ENCODE measurements at regions not wholly inside any gene's neighbourhood (a gene's known extent, or its start where the extent isn't known, plus 50 kb on each side); places are given as distances from the start of the nearest gene placed in this dataset.
"Not testable (repeated sequence)": the region's sequence is repeated elsewhere in the genome, so short reads cannot be mapped to it uniquely, and the experiment has no call there.

DNA sequence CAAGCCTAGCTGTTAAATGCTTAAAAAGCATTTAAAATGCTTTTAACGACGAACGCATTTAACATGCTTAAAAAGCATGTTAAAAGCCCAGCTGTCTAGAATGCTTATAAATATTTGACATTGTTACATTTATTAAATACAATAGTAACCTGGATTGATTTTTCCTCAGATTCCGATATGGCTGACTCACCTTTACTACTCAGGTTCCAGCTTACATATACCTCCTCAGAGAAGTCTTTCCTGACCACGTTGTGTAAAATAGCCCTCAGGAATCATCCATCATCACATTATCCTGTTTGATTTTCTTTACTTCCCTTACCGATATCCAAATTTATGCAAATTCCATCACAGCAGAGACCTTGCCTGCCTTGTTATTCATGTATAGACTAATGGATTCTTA lies 51.4 kb downstream of the SLC41A2 start:
- Histone ChIP-seq H3K4me3 (ENCODE audit: low read depth, low read length) (no peak overlapping the region), H3K27ac (ENCODE audit: low read depth) (no peak overlapping the region), H3K4me1 (ENCODE audit: insufficient read depth) (no peaks in the 10 kb centered on the region), H3K36me3 (ENCODE audit: insufficient read depth) (no peaks in the 10 kb centered on the region)
- WGBS: 91% methylated on average over 6 of the region's 6 CpGs
- DNase-seq (ENCODE audit: extremely low spot score): no peak

DNA sequence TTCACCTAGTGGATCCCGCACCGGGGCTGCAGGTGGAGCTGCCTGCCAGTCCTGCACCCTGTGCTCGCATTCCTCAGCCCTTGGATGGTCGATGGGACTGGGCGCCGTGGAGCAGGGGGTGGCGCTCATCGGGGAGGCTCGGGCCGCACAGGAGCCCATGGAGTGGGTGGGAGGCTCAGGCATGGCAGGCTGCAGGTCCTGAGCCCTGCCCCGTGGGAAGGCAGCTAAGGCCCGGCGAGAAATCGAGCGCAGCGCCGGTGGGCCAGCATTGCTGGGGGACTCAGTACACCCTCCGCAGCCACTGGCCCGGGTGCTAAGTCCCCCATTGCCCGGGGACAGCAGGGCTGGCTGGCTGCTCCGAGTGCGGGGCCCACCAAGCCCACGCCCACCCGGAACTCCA lies 52.6 kb downstream of the SLC41A2 start:
- 98% methylated on average over 24 of the region's 24 CpGs for WGBS
- not testable (repeated sequence) for H3K27ac ChIP-seq (ENCODE audit: low read depth); H3K4me3 ChIP-seq (ENCODE audit: low read depth, low read length); DNase-seq (ENCODE audit: extremely low spot score); H3K36me3 ChIP-seq (ENCODE audit: insufficient read depth); H3K4me1 ChIP-seq (ENCODE audit: insufficient read depth)

- no peaks in the 10 kb centered on the region for H3K36me3 ChIP-seq (ENCODE audit: insufficient read depth)
- no peak overlapping the region for H3K4me3 ChIP-seq (ENCODE audit: low read depth, low read length)
- 90% methylated on average over 5 of the region's 5 CpGs for WGBS
- DNase-seq (ENCODE audit: extremely low spot score): no peak
- H3K27ac ChIP-seq (ENCODE audit: low read depth): no peak overlapping the region
- H3K4me1 ChIP-seq (ENCODE audit: insufficient read depth): no peaks in the 10 kb centered on the region
Observed at GRCh38 chr12:104903648-104904423, 54.3 kb downstream of the SLC41A2 start.

GRCh38 chr12:104902125-104902524 lies 56.0 kb downstream of the SLC41A2 start:
- Histone ChIP-seq H3K36me3 (ENCODE audit: insufficient read depth) (no peaks in the 10 kb centered on the region), H3K4me3 (ENCODE audit: low read depth, low read length) (no peak overlapping the region), H3K27ac (ENCODE audit: low read depth) (no peak overlapping the region), H3K4me1 (ENCODE audit: insufficient read depth) (no peaks in the 10 kb centered on the region)
- DNase-seq (ENCODE audit: extremely low spot score): no peak

- no peak overlapping the region for H3K27ac ChIP-seq (ENCODE audit: low read depth)
- no peak overlapping the region for H3K4me3 ChIP-seq (ENCODE audit: low read depth, low read length)
- WGBS: 91% methylated on average over 4 of the region's 4 CpGs
- H3K4me1 ChIP-seq (ENCODE audit: insufficient read depth): no peaks in the 10 kb centered on the region
- H3K36me3 ChIP-seq (ENCODE audit: insufficient read depth): no peaks in the 10 kb centered on the region
- no peak for DNase-seq (ENCODE audit: extremely low spot score)
Observed at GRCh38 chr12:104896710-104897109, 61.4 kb downstream of the SLC41A2 start.

- no peaks in the 10 kb centered on the region for H3K36me3 ChIP-seq (ENCODE audit: insufficient read depth)
- H3K4me1 ChIP-seq (ENCODE audit: insufficient read depth): no peaks in the 10 kb centered on the region
- H3K4me3 ChIP-seq (ENCODE audit: low read depth, low read length): no peak overlapping the region
- H3K27ac ChIP-seq (ENCODE audit: low read depth): no peak overlapping the region
- DNase-seq (ENCODE audit: extremely low spot score): no peak
Observed at GRCh38 chr12:104896146-104896545, 61.9 kb downstream of the SLC41A2 start.

DNA sequence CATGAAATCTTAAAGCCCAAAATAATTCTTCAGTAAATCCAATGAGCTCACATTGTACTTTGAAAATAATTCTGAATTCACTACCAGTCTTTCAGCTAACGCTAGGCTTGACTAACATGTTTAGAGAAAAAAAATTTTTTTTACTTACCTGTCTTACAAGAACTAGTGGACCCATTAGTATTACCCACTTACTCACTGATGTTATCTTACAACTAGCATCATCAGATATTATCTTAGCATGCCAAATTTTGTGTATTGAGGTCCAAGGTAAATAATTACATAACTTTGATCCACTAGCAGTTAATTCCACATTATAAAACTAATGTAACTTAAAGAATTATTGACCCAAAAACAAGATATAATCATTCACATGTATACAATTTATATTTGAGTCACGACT lies 62.7 kb downstream of the SLC41A2 start:
- DNase-seq (ENCODE audit: extremely low spot score): no peak
- H3K27ac ChIP-seq (ENCODE audit: low read depth): no peak overlapping the region
- WGBS: 63% methylated on average over 2 of the region's 2 CpGs
- H3K36me3 ChIP-seq (ENCODE audit: insufficient read depth): no peaks in the 10 kb centered on the region
- H3K4me3 ChIP-seq (ENCODE audit: low read depth, low read length): no peak overlapping the region
- H3K4me1 ChIP-seq (ENCODE audit: insufficient read depth): no peaks in the 10 kb centered on the region

GRCh38 chr12:104890476-104891096 lies 67.5 kb downstream of the SLC41A2 start:
- no peak for DNase-seq (ENCODE audit: extremely low spot score)
- H3K4me1 ChIP-seq (ENCODE audit: insufficient read depth): no peaks in the 10 kb centered on the region

DNA sequence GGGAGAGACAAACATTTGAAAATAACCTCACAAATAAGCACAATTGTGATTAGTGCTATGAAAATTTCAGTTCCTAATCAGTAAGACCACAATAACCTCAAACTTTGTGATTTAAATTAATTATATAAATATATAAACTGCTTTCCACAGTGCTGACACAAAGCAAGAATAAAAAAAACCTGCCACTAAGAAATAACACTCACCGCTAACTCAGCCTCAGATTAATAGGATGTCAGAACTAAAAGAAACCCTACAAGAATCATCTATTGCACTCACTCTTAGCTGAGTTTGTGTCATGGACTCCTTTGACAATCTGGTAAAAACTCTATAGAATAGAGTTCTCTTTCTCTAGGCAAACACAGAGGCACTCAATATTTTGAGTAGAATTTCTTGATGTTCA lies 68.4 kb downstream of the SLC41A2 start:
- DNase-seq (ENCODE audit: extremely low spot score): no peak
- H3K4me3 ChIP-seq (ENCODE audit: low read depth, low read length): no peak overlapping the region
- H3K36me3 ChIP-seq (ENCODE audit: insufficient read depth): no peaks in the 10 kb centered on the region
- no peaks in the 10 kb centered on the region for H3K4me1 ChIP-seq (ENCODE audit: insufficient read depth)
- 99% methylated on average over 1 of the region's 1 CpG for WGBS
- H3K27ac ChIP-seq (ENCODE audit: low read depth): no peak overlapping the region

More at GRCh38 chr12:104890476-104891096, 67.5 kb downstream of the SLC41A2 start:
- Histone ChIP-seq H3K27ac (ENCODE audit: low read depth) (no peak overlapping the region), H3K4me3 (ENCODE audit: low read depth, low read length) (no peak overlapping the region), H3K36me3 (ENCODE audit: insufficient read depth) (no peaks in the 10 kb centered on the region)
- WGBS: 85% methylated on average over 5 of the region's 5 CpGs

GRCh38 chr12:104888892-104889291 lies 69.2 kb downstream of the SLC41A2 start:
- no peaks in the 10 kb centered on the region for H3K36me3 ChIP-seq (ENCODE audit: insufficient read depth)
- no peak for DNase-seq (ENCODE audit: extremely low spot score)
- H3K4me3 ChIP-seq (ENCODE audit: low read depth, low read length): no peak overlapping the region
- H3K27ac ChIP-seq (ENCODE audit: low read depth): no peak overlapping the region
- no peaks in the 10 kb centered on the region for H3K4me1 ChIP-seq (ENCODE audit: insufficient read depth)

DNA sequence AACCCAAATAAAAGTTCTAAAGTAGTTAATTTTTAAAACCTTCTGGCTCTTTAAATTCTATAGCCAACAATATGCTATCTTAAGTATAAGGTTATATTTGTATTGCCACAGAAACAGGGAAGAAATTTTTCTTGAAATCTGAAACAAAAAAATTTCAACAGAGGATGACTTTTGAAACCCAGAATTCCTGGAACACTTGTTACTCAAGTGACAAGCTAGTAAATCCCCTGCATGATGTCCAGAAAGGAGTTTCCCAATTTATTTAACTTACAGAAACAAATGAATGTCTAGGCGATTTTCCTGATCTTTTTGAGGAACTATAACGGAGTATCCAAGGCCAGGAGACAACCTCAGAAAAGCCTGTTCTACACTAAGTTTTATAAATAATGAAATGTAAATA lies 69.6 kb downstream of the SLC41A2 start:
- Histone ChIP-seq H3K27ac (ENCODE audit: low read depth) (no peak overlapping the region), H3K4me1 (ENCODE audit: insufficient read depth) (no peaks in the 10 kb centered on the region), H3K4me3 (ENCODE audit: low read depth, low read length) (no peak overlapping the region), H3K36me3 (ENCODE audit: insufficient read depth) (no peaks in the 10 kb centered on the region)
- WGBS: 87% methylated on average over 2 of the region's 2 CpGs
- no peak for DNase-seq (ENCODE audit: extremely low spot score)

GRCh38 chr12:104887452-104887851 lies 70.6 kb downstream of the SLC41A2 start:
- Histone ChIP-seq H3K4me1 (ENCODE audit: insufficient read depth) (no peaks in the 10 kb centered on the region), H3K27ac (ENCODE audit: low read depth) (no peak overlapping the region), H3K4me3 (ENCODE audit: low read depth, low read length) (no peak overlapping the region), H3K36me3 (ENCODE audit: insufficient read depth) (no peaks in the 10 kb centered on the region)
- WGBS: 84% methylated on average over 2 of the region's 2 CpGs
- DNase-seq (ENCODE audit: extremely low spot score): no peak

DNA sequence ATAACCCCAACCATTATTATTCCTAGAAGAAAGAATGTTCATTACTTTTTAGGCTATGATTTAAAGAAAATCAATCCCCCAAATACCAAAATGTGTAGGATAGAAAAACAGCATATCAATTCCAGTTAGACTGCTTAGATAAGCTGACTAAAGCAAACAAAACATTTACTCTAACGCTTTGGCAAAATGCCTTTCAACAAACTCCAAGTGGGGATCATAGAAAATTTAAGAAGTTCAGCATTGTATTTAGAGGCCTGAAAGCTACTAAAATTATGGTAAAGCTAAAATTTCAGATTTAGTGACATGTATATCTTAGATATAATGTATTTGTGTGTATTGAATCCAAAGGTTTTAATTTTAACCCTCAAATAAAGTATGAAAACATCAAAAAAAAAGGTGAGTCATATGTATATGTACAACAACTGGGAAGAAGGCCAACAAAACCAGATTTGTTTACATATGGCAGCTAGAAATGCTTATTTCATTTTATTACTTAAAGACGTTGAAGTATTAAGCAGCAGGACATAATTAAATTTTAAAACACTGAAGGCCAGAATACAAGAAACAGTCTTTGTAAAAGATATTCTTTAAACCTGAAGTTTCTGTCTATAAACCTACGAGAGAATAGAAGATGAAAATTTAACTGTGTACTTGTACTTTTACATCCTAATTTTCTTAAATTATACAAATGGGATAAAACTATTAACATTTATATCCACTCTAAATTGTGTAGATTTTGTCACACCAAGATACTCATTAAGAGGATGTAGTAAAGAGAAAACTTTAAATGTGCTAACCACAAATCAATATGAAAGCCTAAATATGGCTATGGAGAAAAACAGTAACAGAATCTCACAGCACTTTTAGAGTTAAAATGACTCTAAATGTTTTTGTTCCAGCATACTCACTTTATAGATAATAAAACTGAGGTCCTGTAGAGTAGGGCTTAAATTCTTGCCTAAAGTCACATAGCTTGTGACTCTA lies 71.4 kb downstream of the SLC41A2 start:
- H3K4me3 ChIP-seq (ENCODE audit: low read depth, low read length): no peak overlapping the region
- H3K27ac ChIP-seq (ENCODE audit: low read depth): no peak overlapping the region
- no peak for DNase-seq (ENCODE audit: extremely low spot score)
- 54% methylated on average over 3 of the region's 3 CpGs for WGBS
- H3K36me3 ChIP-seq (ENCODE audit: insufficient read depth): no peaks in the 10 kb centered on the region
- no peaks in the 10 kb centered on the region for H3K4me1 ChIP-seq (ENCODE audit: insufficient read depth)

DNA sequence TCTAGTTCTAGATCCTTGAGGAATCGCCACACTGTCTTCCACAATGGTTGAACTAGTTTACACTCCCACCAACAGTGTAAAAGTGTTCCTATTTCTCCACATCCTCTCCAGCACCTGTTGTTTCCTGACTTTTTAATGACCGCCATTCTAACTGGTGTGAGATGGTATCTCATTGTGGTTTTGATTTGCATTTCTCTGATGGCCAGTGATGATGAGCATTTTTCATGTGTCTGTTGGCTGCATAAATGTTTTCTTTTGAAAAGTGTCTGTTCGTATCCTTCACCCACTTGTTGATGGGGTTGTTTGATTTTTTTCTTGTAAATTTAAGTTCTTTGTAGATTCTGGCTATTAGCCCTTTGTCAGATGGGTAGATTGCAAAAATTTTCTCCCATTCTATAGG lies 79.2 kb downstream of the SLC41A2 start:
- 92% methylated on average over 2 of the region's 3 CpGs for WGBS
- not testable (repeated sequence) for H3K4me3 ChIP-seq (ENCODE audit: low read depth, low read length)

More for the DNA sequence above, 79.2 kb downstream of the SLC41A2 start:
- not testable (repeated sequence) for DNase-seq (ENCODE audit: extremely low spot score); H3K36me3 ChIP-seq (ENCODE audit: insufficient read depth); H3K27ac ChIP-seq (ENCODE audit: low read depth); H3K4me1 ChIP-seq (ENCODE audit: insufficient read depth)

Measured in urinary bladder (tissue), 3 donors.